ENCODE measurements at regions not wholly inside any gene's neighbourhood (a gene's known extent, or its start where the extent isn't known, plus 50 kb on each side); places are given as distances from the start of the nearest gene placed in this dataset.

GRCh38 chr12:65616022-65616421 is 208.3 kb upstream of the HMGA2 start:
- Mint-ChIP-seq H3K9me3 (peaks cover 3% of the 10 kb centered on the region), H3K4me1 (no peaks in the 10 kb centered on the region), H3K4me3 (no peak overlapping the region), H3K27me3 (ENCODE audit: low read depth) (no peaks in the 10 kb centered on the region), H3K36me3 (ENCODE audit: low read depth) (no peaks in the 10 kb centered on the region), H3K27ac (ENCODE audit: unreplicated experiment) (no peak overlapping the region)
- no peak for TF ChIP-seq CTCF (conservative IDR thresholded peaks at IDR 0.05)
- DNase-seq (ENCODE audit: low read depth, low spot score), result no peak

DNA sequence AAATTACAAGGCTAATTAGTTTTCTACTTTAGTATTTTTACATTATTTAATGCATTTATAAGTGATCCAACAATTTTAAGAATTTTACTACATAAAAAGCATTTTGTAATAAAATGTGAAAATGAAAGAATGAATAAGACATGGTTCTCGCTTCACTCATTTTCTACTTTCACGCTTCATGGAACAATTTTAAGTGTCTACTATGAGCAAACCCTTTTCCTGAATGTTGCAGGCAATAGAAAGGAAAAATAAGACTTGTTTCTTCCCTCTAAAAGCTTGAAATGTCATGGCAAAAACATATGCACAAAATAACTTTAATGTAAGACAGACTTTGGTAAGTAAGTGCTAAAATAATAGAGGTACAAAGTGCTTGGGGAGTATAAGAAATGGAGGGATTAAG is 205.7 kb upstream of the HMGA2 start:
- no peak for TF ChIP-seq CTCF (conservative IDR thresholded peaks at IDR 0.05)
- Mint-ChIP-seq H3K27me3 (ENCODE audit: low read depth) (no peaks in the 10 kb centered on the region), H3K36me3 (ENCODE audit: low read depth) (no peaks in the 10 kb centered on the region), H3K4me1 (no peaks in the 10 kb centered on the region), H3K27ac (ENCODE audit: unreplicated experiment) (no peak overlapping the region), H3K9me3 (peaks cover 3% of the 10 kb centered on the region), H3K4me3 (no peak overlapping the region)
- DNase-seq (ENCODE audit: low read depth, low spot score), result no peak

- Mint-ChIP-seq H3K27me3 (ENCODE audit: low read depth) (no peaks in the 10 kb centered on the region), H3K4me1 (no peaks in the 10 kb centered on the region), H3K27ac (ENCODE audit: unreplicated experiment) (no peak overlapping the region), H3K36me3 (ENCODE audit: low read depth) (no peaks in the 10 kb centered on the region), H3K4me3 (no peak overlapping the region), H3K9me3 (peaks cover 3% of the 10 kb centered on the region)
- no peak for DNase-seq (ENCODE audit: low read depth, low spot score)
- no peak for TF ChIP-seq CTCF (conservative IDR thresholded peaks at IDR 0.05)
Observed at GRCh38 chr12:65619018-65619417, 205.3 kb upstream of the HMGA2 start.

GRCh38 chr12:65620046-65620445 is 204.2 kb upstream of the HMGA2 start:
- H3K27me3 Mint-ChIP-seq (ENCODE audit: low read depth), result no peaks in the 10 kb centered on the region
- H3K4me1 Mint-ChIP-seq, result no peaks in the 10 kb centered on the region
- no peak overlapping the region for H3K27ac Mint-ChIP-seq (ENCODE audit: unreplicated experiment)
- no peak for TF ChIP-seq CTCF (conservative IDR thresholded peaks at IDR 0.05)
- no peak overlapping the region for H3K4me3 Mint-ChIP-seq
- peaks cover 3% of the 10 kb centered on the region for H3K9me3 Mint-ChIP-seq
- DNase-seq (ENCODE audit: low read depth, low spot score), result no peak
- no peaks in the 10 kb centered on the region for H3K36me3 Mint-ChIP-seq (ENCODE audit: low read depth)

DNA sequence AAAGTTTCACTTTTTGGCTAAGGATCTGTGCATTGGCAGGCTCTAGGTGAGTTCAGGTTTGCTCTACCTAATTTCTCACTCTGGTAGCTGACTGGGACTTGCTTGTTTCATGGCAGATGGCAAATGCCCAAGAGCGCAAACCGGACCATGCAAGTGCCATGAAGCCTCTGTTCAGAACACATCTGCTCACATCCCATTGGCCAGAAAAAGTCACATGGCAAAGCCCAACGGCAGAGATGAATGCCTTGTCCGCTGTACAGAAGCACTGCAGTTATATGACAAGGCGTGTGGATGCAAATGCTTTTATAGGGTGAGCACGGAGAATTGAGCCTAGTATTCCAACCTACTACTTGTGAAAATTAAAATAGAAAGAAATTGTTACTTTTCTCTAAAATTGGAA is 202.2 kb upstream of the HMGA2 start:
- Mint-ChIP-seq H3K36me3 (ENCODE audit: low read depth) (no peaks in the 10 kb centered on the region), H3K27ac (ENCODE audit: unreplicated experiment) (no peak overlapping the region), H3K27me3 (ENCODE audit: low read depth) (no peaks in the 10 kb centered on the region), H3K9me3 (no peaks in the 10 kb centered on the region), H3K4me3 (no peak overlapping the region), H3K4me1 (no peaks in the 10 kb centered on the region)
- DNase-seq (ENCODE audit: low read depth, low spot score), result no peak
- no peak for TF ChIP-seq CTCF (conservative IDR thresholded peaks at IDR 0.05)

GRCh38 chr12:65623507-65623906 is 200.8 kb upstream of the HMGA2 start:
- H3K4me3 Mint-ChIP-seq, result no peak overlapping the region
- H3K27me3 Mint-ChIP-seq (ENCODE audit: low read depth), result no peaks in the 10 kb centered on the region
- H3K27ac Mint-ChIP-seq (ENCODE audit: unreplicated experiment), result no peak overlapping the region
- H3K36me3 Mint-ChIP-seq (ENCODE audit: low read depth), result no peaks in the 10 kb centered on the region
- no peaks in the 10 kb centered on the region for H3K9me3 Mint-ChIP-seq
- no peak for DNase-seq (ENCODE audit: low read depth, low spot score)
- H3K4me1 Mint-ChIP-seq, result no peaks in the 10 kb centered on the region
- TF ChIP-seq CTCF (conservative IDR thresholded peaks at IDR 0.05), result no peak

Measured in neural crest cell (in vitro differentiated cells).